Psoas muscle (tissue), 7 donors: ENCODE measurements at regions not wholly inside any gene's neighbourhood (a gene's known extent, or its start where the extent isn't known, plus 50 kb on each side); places are given as distances from the start of the nearest gene placed in this dataset.
"Not testable (repeated sequence)": the region's sequence is repeated elsewhere in the genome, so short reads cannot be mapped to it uniquely, and the experiment has no call there.

Source experiments
- ATAC-seq, 4 donors: fragments of 200-7000 bp; cut with Tn5 transposase; one replicate each; pipeline ENCODE4 v1.9.1; 2020; ENCODE audit warnings: moderate library complexity in 3 of 4, mild to moderate bottlenecking in 2 of 4
- DNase-seq, 2 donors: peaks; one replicate each; pipeline ENCODE4 v3.0.0-alpha.2; 2020
- H3K27ac ChIP-seq: fragments of 200-600 bp; one replicate; pipeline ENCODE4 v1.8.0; 2022
- H3K27me3 ChIP-seq, 3 donors: fragments of 200-600 bp in 1 of 3; one replicate each; pipeline versions ENCODE4 v1.6.1 to v1.8.0; 2013 to 2022; ENCODE audit warnings: low read length in 2 of 3, mild to moderate bottlenecking in 2 of 3, moderate library complexity in 1 of 3; ENCODE audit not compliant: insufficient read depth in 3 of 3
- H3K36me3 ChIP-seq, 2 donors: fragments of 200-600 bp in 1 of 2; one replicate each; pipeline versions ENCODE4 v1.6.1 to v1.8.0; 2013 to 2022; ENCODE audit warnings: low read depth in 1 of 2, mild to moderate bottlenecking in 1 of 2, moderate library complexity in 1 of 2; ENCODE audit not compliant: insufficient read depth in 1 of 2
- H3K4me1 ChIP-seq: fragments of 200-600 bp; one replicate; pipeline ENCODE4 v1.8.0; 2022
- H3K4me3 ChIP-seq: fragments of 200-600 bp; one replicate; pipeline ENCODE4 v1.8.0; 2022; ENCODE audit warnings: mild to moderate bottlenecking
- H3K9me3 ChIP-seq: fragments of 200-600 bp; one replicate; pipeline ENCODE4 v1.8.0; 2022
- CTCF ChIP-seq: fragments of 200-600 bp; IDR thresholded peaks from one replicate; pipeline ENCODE4 v1.8.0; 2022; ENCODE audit warnings: antibody characterized with exemption
- WGBS, 3 donors: extraction: QIAGEN DNeasy Blood & Tissue Kit; methylation state at CpG; one replicate each; pipeline versions ENCODE4 v1.1.6 to v1.1.7; 2013; 5-methylcytosine and 5-hydroxymethylcytosine counted together
- intact Hi-C, 2 donors: fragments of 100-400 bp; cut with DNase I; formaldehyde crosslinking; loops; one replicate each; pipeline versions ENCODE4 v1.11.0 to v1.14.2; 2022
- donor health status: healthy with polysubstance abuse.
- donor health status: DM: no; HTN: no; CAD: no; lungs with moderate emphysema.
- donor health status: Bipolar disorder and iron deficiency.
- donor health status: healthy.
- donor health status: DM: yes; HTN: yes; CAD: no.
- donor health status: DM: no; HTN: no; CAD: no.
- donor health status: DM: yes; HTN: yes; CAD: no.

GRCh38 chr1:5678759-5679158 lies 313.5 kb downstream of the NPHP4 start:
- no peaks in the 10 kb centered on the region for H3K4me1 ChIP-seq
- ATAC-seq, result no peak
- H3K4me3 ChIP-seq, result no peak overlapping the region
- 76 to 88% (median 76%) methylated on average over 1 of the region's 1 CpG for WGBS, 3 donors
- H3K27me3 ChIP-seq, result peaks cover 0 to 3% (median 0%) of the 10 kb centered on the region in 3 donors
- H3K9me3 ChIP-seq, result no peaks in the 10 kb centered on the region
- no peak for DNase-seq
- TF ChIP-seq CTCF, result no peak
- intact Hi-C loops, result no loop called here
- no peak overlapping the region for H3K27ac ChIP-seq
- no peaks in the 10 kb centered on the region for H3K36me3 ChIP-seq

GRCh38 chr1:5672355-5672754 lies 319.9 kb downstream of the NPHP4 start:
- intact Hi-C loops, H3K9me3 ChIP-seq, H3K27ac ChIP-seq, H3K27me3 ChIP-seq, ATAC-seq, H3K36me3 ChIP-seq, H3K4me1 ChIP-seq, DNase-seq, H3K4me3 ChIP-seq: not testable (repeated sequence)
- 26 to 33% (median 28%) methylated on average over 5 of the region's 5 CpGs for WGBS, 3 donors

GRCh38 chr1:5670590-5671350 lies 321.5 kb downstream of the NPHP4 start:
- no peaks in the 10 kb centered on the region for H3K4me1 ChIP-seq
- intact Hi-C loops, result no loop called here
- H3K27ac ChIP-seq, result no peak overlapping the region
- H3K9me3 ChIP-seq, result no peaks in the 10 kb centered on the region
- WGBS, 3 donors, result 54 to 63% (median 60%) methylated on average over 9 of the region's 9 CpGs
- ATAC-seq (no peak), DNase-seq (no peak)
- no peak for TF ChIP-seq CTCF
- no peaks in the 10 kb centered on the region for H3K36me3 ChIP-seq
- no peaks in the 10 kb centered on the region for H3K27me3 ChIP-seq
- H3K4me3 ChIP-seq, result no peak overlapping the region

- intact Hi-C loops, result no loop called here
- Histone ChIP-seq H3K36me3 (no peaks in the 10 kb centered on the region), H3K9me3 (no peaks in the 10 kb centered on the region), H3K27ac (no peak overlapping the region), H3K4me1 (no peaks in the 10 kb centered on the region), H3K4me3 (no peak overlapping the region), H3K27me3 (peaks cover 0 to 3% (median 0%) of the 10 kb centered on the region in 3 donors)
- TF ChIP-seq CTCF, result no peak
- ATAC-seq, result no peak
- no peak for DNase-seq
- WGBS, 3 donors, result 42 to 47% (median 42%) methylated on average over 34 of the region's 34 CpGs
Measured at GRCh38 chr1:5667513-5668325, 324.5 kb downstream of the NPHP4 start.
